Colonic mucosa (tissue), 4 donors: ENCODE measurements at regions not wholly inside any gene's neighbourhood (a gene's known extent, or its start where the extent isn't known, plus 50 kb on each side); places are given as distances from the start of the nearest gene placed in this dataset.

ENCODE experiments used
- DNase-seq: peaks from one replicate; pipeline ENCODE4 v3.0.0-alpha.2; 2020
- H3K27ac ChIP-seq: fragments of 200-600 bp; one replicate; pipeline ENCODE4 v1.8.0; 2021
- H3K27me3 ChIP-seq: fragments of 200-600 bp; one replicate; pipeline ENCODE4 v1.8.0; 2021
- H3K36me3 ChIP-seq: fragments of 200-600 bp; one replicate; pipeline ENCODE4 v1.8.0; 2021
- H3K4me1 ChIP-seq: fragments of 200-600 bp; one replicate; pipeline ENCODE4 v1.8.0; 2021; ENCODE audit warnings: mild to moderate bottlenecking
- H3K4me3 ChIP-seq: fragments of 200-600 bp; one replicate; pipeline ENCODE4 v1.8.0; 2021
- H3K9ac ChIP-seq, 2 donors: one replicate each; pipeline ENCODE4 v1.7.0; 2013; ENCODE audit warnings: control low read depth in 2 of 2, low read depth in 2 of 2, low read length in 2 of 2
- H3K9me3 ChIP-seq: fragments of 200-600 bp; one replicate; pipeline ENCODE4 v1.8.0; 2021
- CTCF ChIP-seq: fragments of 200-600 bp; IDR thresholded peaks from one replicate; pipeline ENCODE4 v1.8.0; 2022; ENCODE audit warnings: antibody characterized with exemption, mild to moderate bottlenecking
- intact Hi-C: fragments of 100-400 bp; cut with DNase I; formaldehyde crosslinking; loops from one replicate; pipeline ENCODE4 v1.14.1; 2022
- donor health status: healthy.
- donor health status: DM: no; HTN: no; CAD: no.
- donor health status: DM: no; HTN: no; CAD: no.

- TF ChIP-seq CTCF: no peak
- DNase-seq: no peak
- no peaks in the 10 kb centered on the region for H3K9me3 ChIP-seq
- no peaks in the 10 kb centered on the region for H3K4me1 ChIP-seq
- no peak overlapping the region for H3K9ac ChIP-seq
- no peak overlapping the region for H3K4me3 ChIP-seq
- H3K27ac ChIP-seq: no peak overlapping the region
- no peaks in the 10 kb centered on the region for H3K36me3 ChIP-seq
- H3K27me3 ChIP-seq: no peaks in the 10 kb centered on the region
- intact Hi-C loops: no loop called here
Observed at GRCh38 chr20:56724241-56724757, 95.2 kb downstream of the TFAP2C start.

DNA sequence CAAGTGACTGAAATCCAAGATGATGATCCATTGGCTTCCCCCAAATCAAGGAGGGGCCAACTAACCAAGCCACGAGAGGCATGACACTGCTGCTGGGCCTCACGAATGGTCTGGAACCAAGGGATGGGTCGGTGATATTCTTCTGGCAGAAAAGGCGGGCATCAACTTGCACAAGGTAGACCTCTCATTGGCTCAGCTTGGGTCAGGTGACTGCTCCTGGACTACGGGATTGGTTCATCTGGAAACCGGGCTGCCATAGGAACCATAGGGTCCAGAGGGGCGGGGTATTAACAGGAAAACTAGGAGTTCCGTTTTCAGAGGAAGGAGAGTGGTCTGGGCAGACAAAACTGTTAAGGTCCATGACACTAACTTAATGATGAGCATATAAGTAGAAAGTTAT is 100.9 kb downstream of the TFAP2C start:
- H3K4me3 ChIP-seq: no peak overlapping the region
- no peak for TF ChIP-seq CTCF
- H3K27ac ChIP-seq: no peak overlapping the region
- no peaks in the 10 kb centered on the region for H3K9me3 ChIP-seq
- H3K4me1 ChIP-seq: no peaks in the 10 kb centered on the region
- H3K36me3 ChIP-seq: no peaks in the 10 kb centered on the region
- no peaks in the 10 kb centered on the region for H3K27me3 ChIP-seq
- no peak for DNase-seq
- no peak overlapping the region for H3K9ac ChIP-seq
- intact Hi-C loops: no loop called here

DNA sequence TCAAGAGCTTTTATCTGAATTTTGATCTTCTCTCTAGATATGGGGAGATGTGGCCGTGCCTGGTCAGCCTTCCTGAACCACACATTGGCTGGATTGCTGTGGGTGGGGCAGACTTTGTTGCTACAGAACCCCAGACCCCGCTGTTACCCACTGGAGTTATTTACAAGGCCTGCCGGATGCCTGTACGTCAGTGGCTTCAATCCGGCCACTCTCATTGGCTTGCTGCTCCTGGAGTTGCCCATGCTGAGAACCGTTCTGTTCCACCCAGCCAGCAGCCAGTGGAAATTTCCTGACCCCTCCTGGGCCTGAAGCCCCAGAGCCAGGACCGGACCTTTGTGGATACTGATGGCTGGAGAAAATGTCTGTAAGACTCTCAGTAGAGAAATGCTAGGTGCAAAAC is 101.9 kb downstream of the TFAP2C start:
- Histone ChIP-seq H3K27me3 (no peaks in the 10 kb centered on the region), H3K27ac (no peak overlapping the region), H3K4me3 (no peak overlapping the region), H3K36me3 (no peaks in the 10 kb centered on the region), H3K4me1 (no peaks in the 10 kb centered on the region), H3K9me3 (no peaks in the 10 kb centered on the region), H3K9ac (no peak overlapping the region)
- no peak for TF ChIP-seq CTCF
- intact Hi-C loops: no loop called here
- DNase-seq: no peak

GRCh38 chr20:56731476-56731875 is 102.4 kb downstream of the TFAP2C start:
- H3K27ac ChIP-seq: no peak overlapping the region
- H3K9me3 ChIP-seq: no peaks in the 10 kb centered on the region
- H3K36me3 ChIP-seq: no peaks in the 10 kb centered on the region
- DNase-seq: no peak
- H3K4me1 ChIP-seq: no peaks in the 10 kb centered on the region
- intact Hi-C loops: no loop called here
- H3K27me3 ChIP-seq: no peaks in the 10 kb centered on the region
- H3K4me3 ChIP-seq: no peak overlapping the region
- TF ChIP-seq CTCF: no peak
- no peak overlapping the region for H3K9ac ChIP-seq

DNA sequence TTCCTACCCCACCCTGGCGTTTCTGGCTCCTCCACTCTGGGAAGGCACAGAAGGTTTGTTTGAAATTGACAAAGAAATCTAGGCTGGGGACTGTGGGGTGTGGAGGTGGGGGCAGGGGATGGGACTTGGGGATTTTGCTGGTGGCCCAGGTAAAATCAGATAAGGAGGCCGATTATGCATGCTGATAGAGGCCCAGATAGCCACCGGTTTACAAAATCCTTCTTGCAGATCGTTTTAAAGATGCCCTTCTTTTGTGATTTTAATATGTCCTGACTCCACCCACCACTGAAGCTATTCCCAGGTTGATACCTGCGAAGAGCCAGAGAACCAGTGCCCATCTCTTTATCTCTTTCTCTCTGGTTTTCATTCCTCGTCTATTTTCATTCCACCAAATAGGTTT is 104.9 kb downstream of the TFAP2C start:
- Histone ChIP-seq H3K27me3 (no peaks in the 10 kb centered on the region), H3K4me3 (no peak overlapping the region)
- no peak for DNase-seq

More for the DNA sequence above, 104.9 kb downstream of the TFAP2C start:
- H3K4me1 ChIP-seq: no peaks in the 10 kb centered on the region
- intact Hi-C loops: no loop called here
- no peaks in the 10 kb centered on the region for H3K36me3 ChIP-seq
- no peak overlapping the region for H3K27ac ChIP-seq
- no peaks in the 10 kb centered on the region for H3K9me3 ChIP-seq
- H3K9ac ChIP-seq: no peak overlapping the region
- TF ChIP-seq CTCF: no peak
